ENCODE measurements at regions not wholly inside any gene's neighbourhood (a gene's known extent, or its start where the extent isn't known, plus 50 kb on each side); places are given as distances from the start of the nearest gene placed in this dataset.

DNA sequence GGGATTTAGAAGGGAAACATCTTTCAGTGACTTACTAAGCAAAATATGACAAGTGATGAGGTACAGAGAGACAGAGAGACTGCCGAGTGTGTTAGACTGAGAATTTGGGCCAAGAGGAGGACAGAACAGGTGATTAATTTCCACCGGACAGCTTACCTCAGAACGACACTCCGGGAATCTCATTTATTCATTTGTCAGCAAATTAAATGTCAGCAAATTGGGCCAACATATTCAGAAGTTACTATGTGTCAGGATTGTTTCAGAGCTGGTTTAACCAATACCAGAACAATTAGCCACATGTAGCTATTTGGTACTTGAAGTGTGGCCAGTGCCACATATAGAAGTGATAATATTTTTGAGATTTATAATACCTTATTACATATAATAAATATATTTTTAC lies 232.6 kb upstream of the CNTN3 start:
- Histone ChIP-seq H3K9me1 (ENCODE audit: control insufficient read depth, insufficient read depth, low read length) (no peaks in the 10 kb centered on the region), H3K4me3 (no peak overlapping the region), H3K9me3 (replicated peaks; ENCODE audit: control insufficient read depth, insufficient read depth, low read depth, low read length) (no peaks in the 10 kb centered on the region), H3K4me1 (replicated peaks in 1 of 2; ENCODE audit: control insufficient read depth in 2 of 2, insufficient read depth in 2 of 2, low read length in 2 of 2) (no peaks in the 10 kb centered on the region), H3K9ac (ENCODE audit: insufficient read depth in 1 of 2, low read depth in 2 of 2, low read length in 2 of 2) (no peak overlapping the region), H3K27ac (ENCODE audit: extremely low read depth, low read depth, low read length) (no peak overlapping the region), H3K27me3 (ENCODE audit: control insufficient read depth in 2 of 2, insufficient read depth in 2 of 2, low read length in 2 of 2) (no peaks in the 10 kb centered on the region), H2AFZ (ENCODE audit: low read depth, low read length) (no peak overlapping the region), H3K36me3 (ENCODE audit: control insufficient read depth, insufficient read depth, low read length) (no peaks in the 10 kb centered on the region), H3K79me2 (ENCODE audit: control insufficient read depth, insufficient read depth, low read length) (no peaks in the 10 kb centered on the region), H3K4me2 (ENCODE audit: insufficient read depth, low read length) (no peak overlapping the region), H4K20me1 (replicated peaks; ENCODE audit: control insufficient read depth, insufficient read depth, low read length) (no peaks in the 10 kb centered on the region)
- 4% methylated on average over 4 of the region's 4 CpGs for WGBS (ENCODE audit: insufficient coverage, low coverage, missing lambda C conversion rate)
- DNase-seq (ENCODE audit: extremely low read depth in 1 of 4, low spot score in 3 of 4) (no peak), ATAC-seq (no peak), FAIRE-seq (no peak)
- BruUV-seq (replicated peaks) = no TSS peak
- ChIA-PET CTCF (ENCODE audit: low intra/inter-chr PET ratio) (no interaction called here), POLR2A (no interaction called here)
- intact Hi-C loops (cut with micrococcal nuclease) (no loop called here), in situ Hi-C loops (cut with MboI) (no loop called here)
- TF ChIP-seq GATAD2A (IDR thresholded peaks at IDR 0.05) (no peak), GATA2 (CRISPR knock-in tag; IDR thresholded peaks at IDR 0.05) (no peak), MEF2D (tag; conservative IDR thresholded peaks at IDR 0.05; ENCODE audit: low read depth) (no peak), E2F3 (CRISPR knock-in tag; IDR thresholded peaks at IDR 0.05) (no peak), MAFF (IDR thresholded peaks at IDR 0.05; ENCODE audit: low read length) (0 out of 2 replicates have a peak, but pooled peaks have one; percentile 12), NFATC3 (IDR thresholded peaks at IDR 0.05) (no peak), CHD2 (IDR thresholded peaks at IDR 0.05; ENCODE audit: low read depth, low read length) (no peak)

DNA sequence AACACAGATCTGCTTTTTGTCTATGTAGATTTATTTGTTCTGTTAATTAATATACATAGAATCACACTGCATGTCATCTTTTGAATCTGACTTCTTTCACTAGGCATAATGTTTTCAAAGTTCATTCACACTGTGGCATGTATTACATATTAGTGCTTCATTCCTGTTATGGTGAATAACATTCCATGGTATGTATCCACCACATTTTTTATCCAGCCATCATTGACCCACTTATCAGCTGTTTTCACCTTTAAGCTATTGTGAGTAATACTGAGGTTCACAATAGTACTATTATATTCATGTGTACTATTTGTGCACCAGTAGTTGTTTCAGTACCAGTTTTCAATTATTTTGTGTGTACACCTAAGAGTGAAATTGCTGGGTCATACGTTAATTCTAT lies 230.6 kb upstream of the CNTN3 start:
- CTCF ChIA-PET (ENCODE audit: low intra/inter-chr PET ratio) = no interaction called here
- Histone ChIP-seq H3K4me3 (no peak overlapping the region), H3K79me2 (ENCODE audit: control insufficient read depth, insufficient read depth, low read length) (no peaks in the 10 kb centered on the region), H2AFZ (ENCODE audit: low read depth, low read length) (no peak overlapping the region), H3K27me3 (ENCODE audit: control insufficient read depth in 2 of 2, insufficient read depth in 2 of 2, low read length in 2 of 2) (no peaks in the 10 kb centered on the region), H3K9me1 (ENCODE audit: control insufficient read depth, insufficient read depth, low read length) (no peaks in the 10 kb centered on the region), H3K4me1 (replicated peaks in 1 of 2; ENCODE audit: control insufficient read depth in 2 of 2, insufficient read depth in 2 of 2, low read length in 2 of 2) (no peaks in the 10 kb centered on the region), H3K27ac (ENCODE audit: extremely low read depth, low read depth, low read length) (no peak overlapping the region), H3K36me3 (ENCODE audit: control insufficient read depth, insufficient read depth, low read length) (no peaks in the 10 kb centered on the region), H3K9me3 (replicated peaks; ENCODE audit: control insufficient read depth, insufficient read depth, low read depth, low read length) (no peaks in the 10 kb centered on the region), H3K9ac (ENCODE audit: insufficient read depth in 1 of 2, low read depth in 2 of 2, low read length in 2 of 2) (no peak overlapping the region), H3K4me2 (ENCODE audit: insufficient read depth, low read length) (no peak overlapping the region), H4K20me1 (replicated peaks; ENCODE audit: control insufficient read depth, insufficient read depth, low read length) (no peaks in the 10 kb centered on the region)
- TF ChIP-seq RBM39 (optimal IDR thresholded peaks at IDR 0.05; ENCODE audit: low read depth, low read length) (no peak), ZC3H8 (IDR thresholded peaks at IDR 0.05) (no peak), ZNF445 (CRISPR knock-in tag; IDR thresholded peaks at IDR 0.05; ENCODE audit: low read depth) (no peak), HOXB6 (CRISPR knock-in tag; IDR thresholded peaks at IDR 0.05; ENCODE audit: borderline replicate concordance) (no peak), EWSR1 (IDR thresholded peaks at IDR 0.05; ENCODE audit: borderline replicate concordance, low read depth, partially characterized antibody) (no peak), TGIF2 (CRISPR knock-in tag; IDR thresholded peaks at IDR 0.05) (no peak), ZNF507 (tag; conservative IDR thresholded peaks at IDR 0.05) (no peak), FOSL1 (tag; conservative IDR thresholded peaks at IDR 0.05) (no peak), CBX2 (IDR thresholded peaks at IDR 0.05; ENCODE audit: insufficient read depth, low read length, poor library complexity, severe bottlenecking) (no peak)
- TF ChIP-seq, protein P1, sequence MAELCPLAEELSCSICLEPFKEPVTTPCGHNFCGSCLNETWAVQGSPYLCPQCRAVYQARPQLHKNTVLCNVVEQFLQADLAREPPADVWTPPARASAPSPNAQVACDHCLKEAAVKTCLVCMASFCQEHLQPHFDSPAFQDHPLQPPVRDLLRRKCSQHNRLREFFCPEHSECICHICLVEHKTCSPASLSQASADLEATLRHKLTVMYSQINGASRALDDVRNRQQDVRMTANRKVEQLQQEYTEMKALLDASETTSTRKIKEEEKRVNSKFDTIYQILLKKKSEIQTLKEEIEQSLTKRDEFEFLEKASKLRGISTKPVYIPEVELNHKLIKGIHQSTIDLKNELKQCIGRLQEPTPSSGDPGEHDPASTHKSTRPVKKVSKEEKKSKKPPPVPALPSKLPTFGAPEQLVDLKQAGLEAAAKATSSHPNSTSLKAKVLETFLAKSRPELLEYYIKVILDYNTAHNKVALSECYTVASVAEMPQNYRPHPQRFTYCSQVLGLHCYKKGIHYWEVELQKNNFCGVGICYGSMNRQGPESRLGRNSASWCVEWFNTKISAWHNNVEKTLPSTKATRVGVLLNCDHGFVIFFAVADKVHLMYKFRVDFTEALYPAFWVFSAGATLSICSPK (IDR thresholded peaks at IDR 0.05; ENCODE audit: borderline replicate concordance) = no peak
- POLR2A ChIA-PET = no interaction called here
- no peak for FAIRE-seq
- in situ Hi-C loops (cut with MboI) (no loop called here), intact Hi-C loops (cut with micrococcal nuclease) (no loop called here)
- 0% methylated on average over 1 of the region's 1 CpG for WGBS (ENCODE audit: insufficient coverage, low coverage, missing lambda C conversion rate)
- no TSS peak for BruUV-seq (replicated peaks)
- no peak for DNase-seq (ENCODE audit: extremely low read depth in 1 of 4, low spot score in 3 of 4)
- ATAC-seq = no peak

Measured in K562 (cell line).